ENCODE measurements at regions not wholly inside any gene's neighbourhood (a gene's known extent, or its start where the extent isn't known, plus 50 kb on each side); places are given as distances from the start of the nearest gene placed in this dataset.
"Not testable (repeated sequence)": the region's sequence is repeated elsewhere in the genome, so short reads cannot be mapped to it uniquely, and the experiment has no call there.

DNA sequence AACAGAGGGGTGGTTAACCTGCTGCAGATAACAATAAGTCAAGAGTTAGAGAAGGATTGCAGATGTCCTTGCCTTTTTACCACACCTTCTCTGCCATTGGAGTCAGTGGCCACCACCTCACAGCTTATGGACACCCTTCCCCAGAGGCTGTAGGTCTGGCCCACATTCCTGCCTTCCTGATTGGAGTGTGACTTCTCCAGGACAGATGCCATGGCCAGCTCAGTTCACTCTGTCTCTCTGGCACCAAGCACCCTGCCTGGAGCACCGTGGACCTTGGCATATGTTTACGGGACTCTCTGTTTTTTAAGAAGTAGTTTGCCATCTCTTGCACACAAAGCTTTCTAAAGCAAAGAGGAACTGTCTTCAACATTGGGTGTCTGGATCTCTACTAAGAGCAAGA is 323.8 kb downstream of the BCL2L11 start:
- not testable (repeated sequence) for DNase-seq (ENCODE audit: low read depth, low spot score)

- DNase-seq (ENCODE audit: low read depth, low spot score) = not testable (repeated sequence)
Observed at GRCh38 chr2:111445191-111445929, 324.6 kb downstream of the BCL2L11 start.

DNA sequence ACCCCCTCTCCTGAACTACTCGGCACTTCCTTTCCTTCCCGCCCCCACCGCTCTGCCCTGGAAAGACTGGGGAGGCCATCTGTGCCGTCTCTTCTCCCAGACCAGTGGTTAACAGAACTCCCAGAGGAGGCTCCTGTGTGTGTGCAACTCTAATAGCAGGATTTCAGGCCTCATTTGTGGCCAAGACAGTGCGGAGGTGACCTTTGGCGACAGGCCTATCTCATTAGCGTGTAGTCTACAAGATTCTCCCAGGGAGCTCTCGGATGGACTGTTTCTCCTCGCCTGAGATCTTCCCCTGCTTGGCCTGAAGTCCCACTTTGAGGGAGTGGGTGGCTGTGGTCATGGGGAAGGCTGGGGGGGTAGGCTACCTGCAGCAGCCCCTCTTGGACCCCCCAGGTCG is 325.2 kb downstream of the BCL2L11 start:
- not testable (repeated sequence) for DNase-seq (ENCODE audit: low read depth, low spot score)

DNA sequence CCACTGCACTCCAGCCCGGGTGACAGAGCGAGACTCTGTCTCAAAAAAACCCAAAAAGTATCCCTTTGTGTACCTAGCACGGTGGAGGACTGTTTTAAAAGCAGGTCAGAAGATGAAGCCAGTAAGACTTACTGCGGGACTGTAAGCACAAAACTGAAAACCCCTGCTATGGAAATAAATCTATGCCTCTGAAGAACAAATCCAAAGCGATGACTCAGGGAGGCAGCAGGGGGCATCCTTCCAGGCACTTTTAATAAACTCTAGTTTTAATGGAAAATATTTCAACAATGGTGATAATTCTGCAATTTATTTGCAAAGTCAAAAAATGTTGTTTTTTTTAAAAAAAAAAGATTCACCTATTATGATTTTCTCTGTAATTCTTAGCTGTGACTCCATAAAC is 326.8 kb downstream of the BCL2L11 start:
- DNase-seq (ENCODE audit: low read depth, low spot score) = not testable (repeated sequence)

DNA sequence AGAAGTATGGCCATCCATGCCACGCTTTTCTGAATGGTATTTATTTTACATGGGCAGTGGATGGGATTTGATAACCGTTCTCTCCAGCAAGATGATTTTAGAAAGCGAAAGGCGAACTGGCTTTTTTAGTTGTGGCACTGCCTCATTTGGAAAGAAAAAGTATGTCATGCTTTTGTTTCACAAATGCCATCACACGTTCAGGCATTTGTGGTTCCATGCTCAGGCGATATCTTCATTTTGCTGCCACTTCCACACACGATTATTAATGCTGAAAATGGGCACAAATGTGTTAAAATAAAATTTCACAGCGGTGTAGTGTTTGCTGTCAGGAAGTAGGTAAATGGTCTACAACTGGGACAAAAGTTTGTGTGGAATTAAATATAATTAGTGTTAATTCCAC is 328.1 kb downstream of the BCL2L11 start:
- DNase-seq (ENCODE audit: low read depth, low spot score) = not testable (repeated sequence)

DNA sequence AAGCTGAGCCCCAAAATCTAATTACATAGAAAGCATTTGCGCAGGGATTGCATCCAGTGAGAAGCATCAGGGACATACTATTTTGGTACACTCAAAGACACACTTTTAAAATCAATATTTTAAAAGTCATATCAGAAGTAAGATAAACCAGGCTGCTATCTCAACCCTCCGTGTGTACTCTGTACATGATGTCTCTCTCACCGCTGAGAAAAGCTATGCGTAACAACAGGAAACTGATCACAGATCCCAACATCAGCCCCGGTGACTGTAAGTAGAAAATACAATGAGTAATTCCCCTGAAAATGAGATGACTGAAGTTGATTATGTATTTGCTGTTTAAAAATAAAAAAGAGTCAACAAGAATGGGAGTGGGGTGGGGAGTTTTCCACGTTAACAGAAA is 329.8 kb downstream of the BCL2L11 start:
- DNase-seq (ENCODE audit: low read depth, low spot score) = not testable (repeated sequence)

- DNase-seq (ENCODE audit: low read depth, low spot score) = not testable (repeated sequence)
Observed at GRCh38 chr2:111451692-111452199, 331.0 kb downstream of the BCL2L11 start.

DNA sequence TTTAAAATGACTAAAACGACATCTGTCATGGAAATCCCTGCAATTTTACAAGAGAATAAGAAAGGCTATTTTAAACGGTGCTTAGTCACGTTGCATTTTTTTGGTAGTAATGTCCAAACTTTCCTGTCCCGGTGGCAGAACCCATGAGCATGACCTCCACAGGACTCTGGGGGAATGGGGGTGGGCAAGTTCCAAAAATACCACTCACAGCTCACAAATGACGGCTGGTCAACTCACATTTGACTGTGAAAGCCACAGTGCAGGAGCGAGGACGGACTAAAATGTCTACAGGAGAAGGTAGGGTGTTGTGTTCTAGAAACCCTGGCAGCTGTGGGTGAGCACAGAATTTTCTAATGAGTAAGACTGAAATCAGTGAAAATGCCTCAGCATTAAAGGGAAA is 331.5 kb downstream of the BCL2L11 start:
- DNase-seq (ENCODE audit: low read depth, low spot score) = not testable (repeated sequence)

- not testable (repeated sequence) for DNase-seq (ENCODE audit: low read depth, low spot score)
Observed at GRCh38 chr2:111453308-111453707, 332.6 kb downstream of the BCL2L11 start.

- DNase-seq (ENCODE audit: low read depth, low spot score) = not testable (repeated sequence)
Observed at GRCh38 chr2:111453816-111454215, 333.1 kb downstream of the BCL2L11 start.

DNA sequence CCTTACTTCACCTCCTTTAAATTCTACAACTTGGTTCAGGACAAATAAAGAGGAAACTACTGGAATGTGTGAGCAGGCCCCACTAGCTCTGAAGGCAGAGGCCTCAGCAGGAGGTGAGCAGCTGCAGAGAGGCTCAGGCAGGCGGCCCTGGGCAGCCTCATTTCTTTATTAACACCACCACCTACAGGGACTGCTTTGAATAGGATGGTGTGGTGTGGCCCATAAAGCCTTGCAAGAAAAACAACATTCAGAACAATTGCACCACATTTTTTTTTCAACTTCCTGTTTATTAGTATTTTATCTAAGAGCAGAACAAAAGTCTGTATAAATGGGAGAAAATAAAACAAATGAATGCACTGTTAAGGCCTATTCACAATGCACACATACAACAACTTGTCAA is 333.7 kb downstream of the BCL2L11 start:
- DNase-seq (ENCODE audit: low read depth, low spot score) = not testable (repeated sequence)

DNA sequence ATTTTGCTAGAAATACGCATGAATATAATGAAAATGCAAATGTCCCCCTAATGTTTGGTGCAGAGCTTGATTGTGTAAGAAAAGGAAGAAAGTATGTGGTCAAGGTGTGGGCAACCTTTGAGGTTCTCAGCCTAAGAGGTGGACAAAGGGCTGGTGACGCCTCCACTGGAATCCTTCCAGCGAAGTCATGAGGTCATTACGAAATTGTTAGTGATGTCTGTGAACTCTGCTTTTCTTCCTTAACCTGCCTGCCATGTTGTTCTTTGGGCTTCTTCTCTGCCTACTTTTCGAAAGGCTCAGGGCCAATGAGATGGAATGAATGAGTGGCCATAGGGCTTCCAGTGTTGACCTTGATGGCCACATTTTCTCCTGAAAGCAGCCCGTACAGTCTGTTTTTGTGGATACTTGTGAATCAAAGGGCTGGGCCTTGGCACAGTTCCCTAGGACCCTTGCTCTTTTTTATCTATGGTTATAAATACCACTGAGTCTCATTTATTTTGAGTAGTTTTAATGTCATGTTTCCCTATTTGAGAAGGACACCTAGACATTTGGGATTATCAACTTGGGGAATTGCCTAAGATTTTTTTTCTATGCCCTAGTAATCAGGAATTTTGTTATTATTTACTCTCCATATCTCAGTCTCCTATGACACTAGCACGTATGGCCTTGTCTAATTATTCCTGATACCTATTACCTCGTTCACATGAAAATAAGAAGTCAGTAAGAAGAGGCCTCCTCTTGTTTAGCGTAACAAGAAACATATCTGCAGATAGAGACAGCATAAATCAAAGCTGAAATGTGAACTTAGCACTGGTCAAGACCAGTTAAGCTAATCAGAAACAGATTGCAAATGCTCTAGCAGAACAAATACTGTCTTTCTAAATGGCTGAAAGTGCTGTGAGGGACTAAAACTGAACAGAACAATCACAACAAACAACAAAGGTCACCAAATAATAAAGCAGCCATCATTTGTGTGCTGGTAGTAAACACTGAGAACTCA is 334.6 kb downstream of the BCL2L11 start:
- DNase-seq (ENCODE audit: low read depth, low spot score) = not testable (repeated sequence)

GRCh38 chr2:111457191-111457590 is 336.5 kb downstream of the BCL2L11 start:
- not testable (repeated sequence) for DNase-seq (ENCODE audit: low read depth, low spot score)

GRCh38 chr2:111460901-111461300 is 340.2 kb downstream of the BCL2L11 start:
- DNase-seq (ENCODE audit: low read depth, low spot score) = not testable (repeated sequence)

DNA sequence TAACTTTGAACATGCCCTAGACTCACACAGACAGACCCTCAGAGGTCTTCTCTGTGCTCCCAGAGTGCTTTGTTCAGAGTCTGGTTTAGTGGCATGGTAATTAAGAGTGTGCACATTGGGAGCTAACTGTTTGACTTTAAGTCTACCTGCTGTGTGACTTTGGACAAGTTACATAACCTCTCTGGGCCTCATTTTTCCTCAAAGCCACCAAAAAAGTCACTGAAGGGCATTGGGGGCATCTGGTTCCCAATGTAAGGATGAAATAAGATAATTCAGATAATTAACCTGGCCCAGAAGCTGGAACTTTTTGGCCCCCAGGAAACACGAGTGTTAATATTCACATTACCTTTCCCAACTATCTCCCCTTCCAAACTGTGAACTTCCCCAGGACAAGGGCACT is 341.1 kb downstream of the BCL2L11 start:
- not testable (repeated sequence) for DNase-seq (ENCODE audit: low read depth, low spot score)

DNA sequence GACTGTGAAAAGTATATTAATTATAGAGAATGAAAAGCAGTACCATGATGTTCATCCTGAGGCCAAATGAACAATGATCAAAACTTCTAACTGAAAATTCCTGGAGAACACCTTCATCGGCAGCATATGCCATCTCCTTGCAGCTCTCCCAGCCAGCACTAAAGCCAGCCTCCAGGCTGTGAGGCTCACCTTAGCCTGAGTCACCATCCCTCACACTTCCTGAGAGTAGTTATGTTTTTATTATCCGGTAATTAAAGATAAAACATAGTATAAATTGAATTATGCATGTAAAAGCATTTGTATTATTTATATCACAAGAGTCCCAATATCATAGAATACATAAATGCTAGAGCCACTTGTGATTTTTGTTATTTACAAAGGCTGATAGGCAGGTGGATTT is 341.9 kb downstream of the BCL2L11 start:
- DNase-seq (ENCODE audit: low read depth, low spot score) = not testable (repeated sequence)

DNA sequence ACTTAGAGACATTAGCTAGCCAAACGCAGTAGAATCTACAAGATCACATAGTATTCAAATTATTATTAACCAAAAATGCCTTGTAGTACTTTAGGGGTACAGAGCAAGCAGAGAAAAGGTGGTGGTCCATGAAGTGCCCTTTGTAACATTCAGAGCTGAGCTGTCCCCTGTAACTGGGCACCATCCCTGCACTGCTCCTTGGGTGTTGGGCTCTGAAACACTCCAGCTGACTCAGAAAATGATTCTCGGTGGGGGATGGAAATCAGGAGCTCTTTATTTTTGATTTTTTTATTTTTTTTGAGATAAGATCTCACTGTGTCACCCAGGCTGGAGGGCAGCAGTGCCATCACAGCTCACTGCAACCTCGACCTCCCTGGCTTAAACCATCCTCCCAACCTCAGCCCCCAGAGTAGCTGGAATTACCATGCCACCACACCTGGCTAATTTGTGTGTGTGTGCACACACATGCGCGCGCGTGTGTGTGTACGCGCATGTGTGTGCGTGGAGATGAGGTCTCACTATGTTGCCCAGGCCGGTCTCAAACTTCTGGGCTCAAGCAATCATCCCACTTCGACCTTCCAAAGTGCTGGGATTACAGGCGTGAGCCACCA is 342.6 kb downstream of the BCL2L11 start:
- DNase-seq (ENCODE audit: low read depth, low spot score) = not testable (repeated sequence)

DNA sequence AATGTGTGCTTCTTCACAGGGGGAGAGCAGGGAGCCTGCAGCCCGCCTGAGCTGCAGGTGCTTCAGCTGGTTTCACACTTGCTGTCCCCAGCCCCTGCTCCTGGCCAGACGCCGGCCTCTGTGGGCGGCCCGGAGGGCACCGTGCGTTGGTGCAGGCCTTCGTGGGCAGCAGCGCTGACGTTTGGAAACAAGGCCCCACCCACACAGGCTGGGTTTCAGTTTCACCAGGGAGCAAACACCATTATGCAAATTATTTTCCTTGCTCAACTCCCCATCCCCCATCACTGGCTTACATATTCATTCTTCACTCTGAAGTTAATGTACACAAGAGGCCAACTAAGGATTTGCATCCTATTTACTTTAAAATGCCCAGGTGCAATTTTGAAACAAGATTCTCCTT is 343.2 kb downstream of the BCL2L11 start:
- not testable (repeated sequence) for DNase-seq (ENCODE audit: low read depth, low spot score)

DNA sequence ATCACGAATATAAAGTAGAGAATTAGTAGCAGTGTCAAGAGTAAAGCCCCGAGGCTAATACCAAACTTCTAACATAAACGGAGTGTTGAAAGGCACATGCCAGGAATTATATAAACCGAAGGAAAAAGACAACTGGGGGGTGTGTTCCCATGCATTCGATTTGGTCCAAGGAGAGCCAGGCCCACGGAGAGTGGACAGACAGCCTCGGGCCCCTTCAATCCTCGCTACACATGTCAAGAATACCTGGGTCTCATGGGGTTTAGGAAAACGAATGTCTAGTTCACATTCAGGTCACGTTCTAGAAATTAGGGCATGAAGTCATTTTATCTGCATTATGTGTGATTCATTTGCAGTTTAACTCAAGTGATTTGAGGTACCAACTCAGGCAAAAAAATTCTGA is 343.7 kb downstream of the BCL2L11 start:
- not testable (repeated sequence) for DNase-seq (ENCODE audit: low read depth, low spot score)

GRCh38 chr2:111465521-111465920 is 344.8 kb downstream of the BCL2L11 start:
- not testable (repeated sequence) for DNase-seq (ENCODE audit: low read depth, low spot score)

DNA sequence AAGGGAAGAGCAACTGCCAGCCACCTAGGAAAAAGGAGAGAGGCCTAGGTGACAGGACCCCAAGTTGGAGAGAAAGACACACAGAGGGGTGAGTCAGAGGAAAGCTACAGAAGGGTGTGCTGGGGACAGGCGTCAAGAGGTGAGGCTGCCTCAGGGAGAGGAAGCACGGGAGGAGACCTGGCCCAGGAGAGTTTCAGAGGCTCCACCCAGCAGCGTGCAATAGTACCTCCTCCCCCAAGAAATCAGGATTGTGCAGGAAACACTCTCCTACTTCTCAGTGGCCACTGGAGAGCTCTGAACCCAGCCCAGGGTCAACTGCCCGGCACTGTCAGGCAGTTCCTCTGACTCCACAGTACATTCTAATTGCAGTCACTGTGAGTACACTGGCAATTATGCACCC is 346.0 kb downstream of the BCL2L11 start:
- peak; percentile 20 for DNase-seq (ENCODE audit: low read depth, low spot score)

DNA sequence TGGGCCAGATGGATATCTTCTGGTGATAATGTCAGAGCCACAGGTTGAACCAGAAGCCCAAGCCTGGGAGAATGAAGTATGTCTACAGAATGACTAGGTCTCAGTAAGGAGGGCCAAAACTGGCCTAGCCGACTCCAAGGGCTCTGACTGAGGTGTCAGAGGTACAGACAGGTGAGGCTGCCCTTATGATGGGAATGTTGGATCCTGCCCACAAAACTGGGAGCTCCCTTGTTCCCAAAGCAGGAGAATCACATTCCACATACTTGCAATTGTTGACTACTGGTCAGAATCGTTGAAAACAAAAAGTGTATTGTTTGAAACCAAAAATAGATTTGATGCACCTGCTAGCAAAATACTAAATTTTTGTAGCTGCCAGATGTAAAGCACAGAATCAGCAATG is 350.2 kb downstream of the BCL2L11 start:
- DNase-seq (ENCODE audit: low read depth, low spot score) = not testable (repeated sequence)
